GM21367 (cell line): ENCODE measurements at regions not wholly inside any gene's neighbourhood (a gene's known extent, or its start where the extent isn't known, plus 50 kb on each side); places are given as distances from the start of the nearest gene placed in this dataset.
"Not testable (repeated sequence)": the region's sequence is repeated elsewhere in the genome, so short reads cannot be mapped to it uniquely, and the experiment has no call there.

Source experiments
- ATAC-seq: cut with Tn5 transposase; IDR thresholded peaks from one replicate; pipeline ENCODE4 v1.9.1; 2021; ENCODE audit not compliant: unreplicated experiment

GRCh38 chr10:121356183-121356582 lies 242.1 kb downstream of the FGFR2 start:
- ATAC-seq, result no peak

- no peak for ATAC-seq
These were observed 240.8 kb downstream of the FGFR2 start for GRCh38 chr10:121357401-121357800.

GRCh38 chr10:121362026-121362425 lies 236.2 kb downstream of the FGFR2 start:
- no peak for ATAC-seq

GRCh38 chr10:121365566-121365965 lies 232.7 kb downstream of the FGFR2 start:
- ATAC-seq, result no peak

GRCh38 chr10:121368347-121369025 lies 229.8 kb downstream of the FGFR2 start:
- ATAC-seq, result no peak

GRCh38 chr10:121369616-121370015 lies 228.6 kb downstream of the FGFR2 start:
- ATAC-seq, result no peak

GRCh38 chr10:121371836-121372235 lies 226.4 kb downstream of the FGFR2 start:
- no peak for ATAC-seq

GRCh38 chr10:121373411-121373810 lies 224.8 kb downstream of the FGFR2 start:
- no peak for ATAC-seq

GRCh38 chr10:121374121-121374520 lies 224.1 kb downstream of the FGFR2 start:
- ATAC-seq, result no peak

- no peak for ATAC-seq
These were observed 223.1 kb downstream of the FGFR2 start for GRCh38 chr10:121375172-121375571.

GRCh38 chr10:121378251-121378801 lies 219.9 kb downstream of the FGFR2 start:
- ATAC-seq, result no peak

GRCh38 chr10:121379013-121379412 lies 219.2 kb downstream of the FGFR2 start:
- ATAC-seq, result no peak

GRCh38 chr10:121380211-121380610 lies 218.0 kb downstream of the FGFR2 start:
- no peak for ATAC-seq

- not testable (repeated sequence) for ATAC-seq
These were observed 216.2 kb downstream of the FGFR2 start for GRCh38 chr10:121382029-121382520.

- no peak for ATAC-seq
These were observed 213.1 kb downstream of the FGFR2 start for GRCh38 chr10:121385136-121385535.

GRCh38 chr10:121392657-121393056 lies 205.6 kb downstream of the FGFR2 start:
- ATAC-seq, result no peak

- ATAC-seq, result no peak
These were observed 204.7 kb downstream of the FGFR2 start for GRCh38 chr10:121393522-121393921.

GRCh38 chr10:121400507-121400906 lies 197.7 kb downstream of the FGFR2 start:
- not testable (repeated sequence) for ATAC-seq

- no peak for ATAC-seq
These were observed 194.7 kb downstream of the FGFR2 start for GRCh38 chr10:121403527-121403926.

GRCh38 chr10:121404611-121405010 lies 193.6 kb downstream of the FGFR2 start:
- no peak for ATAC-seq

- no peak for ATAC-seq
These were observed 193.1 kb downstream of the FGFR2 start for GRCh38 chr10:121405096-121405495.

- ATAC-seq, result no peak
These were observed 192.7 kb downstream of the FGFR2 start for GRCh38 chr10:121405549-121405948.

- ATAC-seq, result no peak
These were observed 192.3 kb downstream of the FGFR2 start for GRCh38 chr10:121405953-121406352.
